Raji (cell line): ENCODE measurements at regions not wholly inside any gene's neighbourhood (a gene's known extent, or its start where the extent isn't known, plus 50 kb on each side); places are given as distances from the start of the nearest gene placed in this dataset.

Experiments used
- POLR2A ChIP-seq: IDR thresholded peaks from 2 replicates; pipeline ENCODE4 v1.6.1; 2011; ENCODE audit warnings: low read depth, low read length, control low read depth; ENCODE audit not compliant: insufficient read depth

- no peak for TF ChIP-seq POLR2A
Observed at GRCh38 chr6:27078734-27079357, 168.7 kb upstream of the PRSS16 start.

GRCh38 chr6:27081188-27081587 lies 166.3 kb upstream of the PRSS16 start:
- no peak for TF ChIP-seq POLR2A

- TF ChIP-seq POLR2A: no peak
Observed at GRCh38 chr6:27081931-27082330, 165.6 kb upstream of the PRSS16 start.

GRCh38 chr6:27088068-27088467 lies 159.4 kb upstream of the PRSS16 start:
- TF ChIP-seq POLR2A: no peak

GRCh38 chr6:27091661-27092315 lies 155.7 kb upstream of the PRSS16 start:
- TF ChIP-seq POLR2A: no peak

GRCh38 chr6:27092316-27092692 lies 155.2 kb upstream of the PRSS16 start:
- TF ChIP-seq POLR2A: no peak

- no peak for TF ChIP-seq POLR2A
Observed at GRCh38 chr6:27095914-27096313, 151.6 kb upstream of the PRSS16 start.

- no peak for TF ChIP-seq POLR2A
Observed at GRCh38 chr6:27096834-27097511, 150.5 kb upstream of the PRSS16 start.

- no peak for TF ChIP-seq POLR2A
Observed at GRCh38 chr6:27098956-27099355, 148.5 kb upstream of the PRSS16 start.

- no peak for TF ChIP-seq POLR2A
Observed at GRCh38 chr6:27100921-27101320, 146.6 kb upstream of the PRSS16 start.

GRCh38 chr6:27101824-27102223 lies 145.7 kb upstream of the PRSS16 start:
- TF ChIP-seq POLR2A: no peak

GRCh38 chr6:27106382-27106781 lies 141.1 kb upstream of the PRSS16 start:
- no peak for TF ChIP-seq POLR2A

- TF ChIP-seq POLR2A: no peak
Observed at GRCh38 chr6:27111743-27112142, 135.8 kb upstream of the PRSS16 start.

- TF ChIP-seq POLR2A: no peak
Observed at GRCh38 chr6:27112974-27113373, 134.5 kb upstream of the PRSS16 start.

GRCh38 chr6:27119329-27119728 lies 128.2 kb upstream of the PRSS16 start:
- TF ChIP-seq POLR2A: no peak

- TF ChIP-seq POLR2A: no peak
Observed at GRCh38 chr6:27119761-27120160, 127.7 kb upstream of the PRSS16 start.
